Activated naive CD4-positive, alpha-beta T cell treated with anti-CD3 and anti-CD28 coated beads, Interleukin-2, amount 50 U/mL, for 24 hours (primary cell): ENCODE measurements at regions not wholly inside any gene's neighbourhood (a gene's known extent, or its start where the extent isn't known, plus 50 kb on each side); places are given as distances from the start of the nearest gene placed in this dataset.

Experiments used
- H3K27ac Mint-ChIP-seq: one replicate; pipeline ENCODE4 v1.8.0; 2021; ENCODE audit warnings: mild to moderate bottlenecking, mixed read lengths
- H3K27me3 Mint-ChIP-seq: one replicate; pipeline ENCODE4 v1.8.0; 2021; ENCODE audit warnings: mixed read lengths
- H3K36me3 Mint-ChIP-seq: one replicate; pipeline ENCODE4 v1.8.0; 2021; ENCODE audit warnings: mixed read lengths
- H3K4me1 Mint-ChIP-seq: one replicate; pipeline ENCODE4 v1.8.0; 2021; ENCODE audit warnings: mixed read lengths
- H3K4me3 Mint-ChIP-seq: one replicate; pipeline ENCODE4 v1.8.0; 2021; ENCODE audit warnings: mild to moderate bottlenecking, mixed read lengths
- H3K9me3 Mint-ChIP-seq: one replicate; pipeline ENCODE4 v1.8.0; 2021; ENCODE audit warnings: mixed read lengths

GRCh38 chr3:132867956-132868355 lies 145.7 kb upstream of the NPHP3 start:
- H3K4me3 Mint-ChIP-seq: no peak overlapping the region
- peaks cover 5% of the 10 kb centered on the region for H3K9me3 Mint-ChIP-seq
- no peaks in the 10 kb centered on the region for H3K4me1 Mint-ChIP-seq
- H3K36me3 Mint-ChIP-seq: no peaks in the 10 kb centered on the region
- no peak overlapping the region for H3K27ac Mint-ChIP-seq
- H3K27me3 Mint-ChIP-seq: peaks cover 12% of the 10 kb centered on the region

GRCh38 chr3:132867526-132867925 lies 145.3 kb upstream of the NPHP3 start:
- no peaks in the 10 kb centered on the region for H3K36me3 Mint-ChIP-seq
- H3K27ac Mint-ChIP-seq: no peak overlapping the region
- peaks cover 12% of the 10 kb centered on the region for H3K27me3 Mint-ChIP-seq
- H3K9me3 Mint-ChIP-seq: peaks cover 5% of the 10 kb centered on the region
- H3K4me3 Mint-ChIP-seq: no peak overlapping the region
- H3K4me1 Mint-ChIP-seq: no peaks in the 10 kb centered on the region

- no peaks in the 10 kb centered on the region for H3K36me3 Mint-ChIP-seq
- H3K27ac Mint-ChIP-seq: no peak overlapping the region
- H3K9me3 Mint-ChIP-seq: no peaks in the 10 kb centered on the region
- peaks cover 3% of the 10 kb centered on the region for H3K27me3 Mint-ChIP-seq
- no peak overlapping the region for H3K4me3 Mint-ChIP-seq
- H3K4me1 Mint-ChIP-seq: no peaks in the 10 kb centered on the region
Observed at GRCh38 chr3:132857317-132857716, 135.1 kb upstream of the NPHP3 start.

GRCh38 chr3:132854856-132855535 lies 132.8 kb upstream of the NPHP3 start:
- H3K36me3 Mint-ChIP-seq: no peaks in the 10 kb centered on the region
- H3K4me1 Mint-ChIP-seq: no peaks in the 10 kb centered on the region
- H3K27ac Mint-ChIP-seq: no peak overlapping the region
- H3K27me3 Mint-ChIP-seq: peaks cover 2% of the 10 kb centered on the region
- H3K4me3 Mint-ChIP-seq: no peak overlapping the region
- peaks cover 3% of the 10 kb centered on the region for H3K9me3 Mint-ChIP-seq

GRCh38 chr3:132847849-132848625 lies 125.8 kb upstream of the NPHP3 start:
- Mint-ChIP-seq H3K4me1 (no peaks in the 10 kb centered on the region), H3K4me3 (no peak overlapping the region), H3K9me3 (peaks cover 3% of the 10 kb centered on the region), H3K27me3 (peaks cover 1% of the 10 kb centered on the region), H3K27ac (no peak overlapping the region), H3K36me3 (no peaks in the 10 kb centered on the region)

GRCh38 chr3:132843851-132844553 lies 121.8 kb upstream of the NPHP3 start:
- Mint-ChIP-seq H3K27me3 (peaks cover 5% of the 10 kb centered on the region), H3K9me3 (no peaks in the 10 kb centered on the region), H3K4me1 (no peaks in the 10 kb centered on the region), H3K4me3 (no peak overlapping the region), H3K36me3 (no peaks in the 10 kb centered on the region), H3K27ac (no peak overlapping the region)

- Mint-ChIP-seq H3K4me3 (no peak overlapping the region), H3K9me3 (no peaks in the 10 kb centered on the region), H3K4me1 (no peaks in the 10 kb centered on the region), H3K36me3 (no peaks in the 10 kb centered on the region), H3K27me3 (peaks cover 5% of the 10 kb centered on the region), H3K27ac (no peak overlapping the region)
Observed at GRCh38 chr3:132843349-132843748, 121.1 kb upstream of the NPHP3 start.

- Mint-ChIP-seq H3K4me3 (no peak overlapping the region), H3K9me3 (no peaks in the 10 kb centered on the region), H3K36me3 (no peaks in the 10 kb centered on the region), H3K4me1 (no peaks in the 10 kb centered on the region), H3K27me3 (peaks cover 5% of the 10 kb centered on the region), H3K27ac (no peak overlapping the region)
Observed at GRCh38 chr3:132841621-132842020, 119.4 kb upstream of the NPHP3 start.

GRCh38 chr3:132840201-132840700 lies 118.0 kb upstream of the NPHP3 start:
- Mint-ChIP-seq H3K36me3 (no peaks in the 10 kb centered on the region), H3K9me3 (no peaks in the 10 kb centered on the region), H3K4me1 (no peaks in the 10 kb centered on the region), H3K27me3 (peaks cover 5% of the 10 kb centered on the region), H3K4me3 (no peak overlapping the region), H3K27ac (no peak overlapping the region)

- Mint-ChIP-seq H3K4me1 (no peaks in the 10 kb centered on the region), H3K27me3 (peaks cover 4% of the 10 kb centered on the region), H3K9me3 (no peaks in the 10 kb centered on the region), H3K36me3 (no peaks in the 10 kb centered on the region), H3K27ac (no peak overlapping the region), H3K4me3 (no peak overlapping the region)
Observed at GRCh38 chr3:132838477-132838876, 116.3 kb upstream of the NPHP3 start.

GRCh38 chr3:132837615-132838014 lies 115.4 kb upstream of the NPHP3 start:
- H3K27me3 Mint-ChIP-seq: peaks cover 1% of the 10 kb centered on the region
- no peak overlapping the region for H3K4me3 Mint-ChIP-seq
- H3K27ac Mint-ChIP-seq: no peak overlapping the region
- H3K4me1 Mint-ChIP-seq: no peaks in the 10 kb centered on the region
- H3K9me3 Mint-ChIP-seq: no peaks in the 10 kb centered on the region
- no peaks in the 10 kb centered on the region for H3K36me3 Mint-ChIP-seq

- no peak overlapping the region for H3K27ac Mint-ChIP-seq
- no peaks in the 10 kb centered on the region for H3K27me3 Mint-ChIP-seq
- no peak overlapping the region for H3K4me3 Mint-ChIP-seq
- H3K9me3 Mint-ChIP-seq: no peaks in the 10 kb centered on the region
- no peaks in the 10 kb centered on the region for H3K36me3 Mint-ChIP-seq
- H3K4me1 Mint-ChIP-seq: no peaks in the 10 kb centered on the region
Observed at GRCh38 chr3:132834356-132834755, 112.1 kb upstream of the NPHP3 start.

GRCh38 chr3:132829101-132829500 lies 106.9 kb upstream of the NPHP3 start:
- Mint-ChIP-seq H3K9me3 (no peaks in the 10 kb centered on the region), H3K4me1 (no peaks in the 10 kb centered on the region), H3K36me3 (no peaks in the 10 kb centered on the region), H3K4me3 (no peak overlapping the region), H3K27me3 (no peaks in the 10 kb centered on the region), H3K27ac (no peak overlapping the region)

GRCh38 chr3:132822837-132823236 lies 100.6 kb upstream of the NPHP3 start:
- H3K4me3 Mint-ChIP-seq: no peak overlapping the region
- peaks cover 3% of the 10 kb centered on the region for H3K27me3 Mint-ChIP-seq
- no peaks in the 10 kb centered on the region for H3K36me3 Mint-ChIP-seq
- no peaks in the 10 kb centered on the region for H3K9me3 Mint-ChIP-seq
- H3K27ac Mint-ChIP-seq: no peak overlapping the region
- no peaks in the 10 kb centered on the region for H3K4me1 Mint-ChIP-seq

- Mint-ChIP-seq H3K36me3 (no peaks in the 10 kb centered on the region), H3K27me3 (peaks cover 3% of the 10 kb centered on the region), H3K4me1 (no peaks in the 10 kb centered on the region), H3K27ac (no peak overlapping the region), H3K4me3 (no peak overlapping the region), H3K9me3 (no peaks in the 10 kb centered on the region)
Observed at GRCh38 chr3:132822266-132822665, 100.1 kb upstream of the NPHP3 start.

- Mint-ChIP-seq H3K27me3 (peaks cover 3% of the 10 kb centered on the region), H3K9me3 (no peaks in the 10 kb centered on the region), H3K4me1 (no peaks in the 10 kb centered on the region), H3K36me3 (no peaks in the 10 kb centered on the region), H3K27ac (no peak overlapping the region), H3K4me3 (no peak overlapping the region)
Observed at GRCh38 chr3:132821314-132821713, 99.1 kb upstream of the NPHP3 start.
